Large intestine (tissue), 3 donors: ENCODE measurements at regions not wholly inside any gene's neighbourhood (a gene's known extent, or its start where the extent isn't known, plus 50 kb on each side); places are given as distances from the start of the nearest gene placed in this dataset.

ENCODE experiments used
- DNase-seq, 2 donors: peaks; one replicate each; pipeline versions ENCODE4 v3.0.0 to v3.0.0-alpha.2; 2013
- H3K27ac ChIP-seq: one replicate; pipeline ENCODE4 v1.5.1; 2013; ENCODE audit warnings: low read length
- H3K27me3 ChIP-seq: 2 replicates; pipeline ENCODE4 v1.6.1; 2013; ENCODE audit warnings: low read length; ENCODE audit not compliant: control insufficient read depth, insufficient read depth
- H3K36me3 ChIP-seq: 2 replicates; pipeline ENCODE4 v1.6.1; 2013; ENCODE audit warnings: low read length; ENCODE audit not compliant: control insufficient read depth, insufficient read depth
- H3K4me1 ChIP-seq: one replicate; pipeline ENCODE4 v1.6.1; 2013; ENCODE audit warnings: low read length; ENCODE audit not compliant: control insufficient read depth, insufficient read depth
- H3K4me3 ChIP-seq: one replicate; pipeline ENCODE4 v1.5.1; 2013; ENCODE audit warnings: low read length
- H3K9me3 ChIP-seq: one replicate; pipeline ENCODE4 v1.6.1; 2013; ENCODE audit warnings: mild to moderate bottlenecking, low read depth, low read length, moderate library complexity; ENCODE audit not compliant: control insufficient read depth
- WGBS: methylation state at CpG from one replicate; pipeline ENCODE4 v1.1.5; 2013; ENCODE audit warnings: low lambda C conversion rate; ENCODE audit not compliant: insufficient coverage; 5-methylcytosine and 5-hydroxymethylcytosine counted together

DNA sequence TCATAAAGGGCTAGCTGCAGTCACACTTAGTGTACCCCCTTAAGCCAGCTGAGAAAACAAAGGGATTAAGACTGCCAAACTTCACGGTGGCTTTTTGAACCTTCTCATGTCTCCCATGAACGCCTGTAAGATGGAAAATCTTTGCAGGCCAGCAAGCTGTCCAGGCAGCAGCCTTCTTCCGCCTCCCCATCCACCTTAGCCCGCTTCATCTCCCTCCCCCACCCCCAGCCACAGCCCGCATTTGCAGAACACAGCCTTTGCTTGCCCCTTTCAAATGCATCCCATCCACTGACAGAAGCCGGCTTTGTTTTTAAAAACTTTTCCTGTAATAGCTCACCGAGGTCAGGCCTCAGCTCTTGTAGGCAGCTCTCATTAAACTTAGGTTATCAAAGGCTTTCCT lies 113.8 kb upstream of the FAM9B start:
- Histone ChIP-seq H3K27ac (no peak overlapping the region), H3K9me3 (no peaks in the 10 kb centered on the region), H3K4me3 (no peak overlapping the region), H3K27me3 (no peaks in the 10 kb centered on the region), H3K36me3 (no peaks in the 10 kb centered on the region), H3K4me1 (no peaks in the 10 kb centered on the region)
- no CpG with 5 or more reads among the region's 7 CpGs for WGBS
- no peak for DNase-seq

DNA sequence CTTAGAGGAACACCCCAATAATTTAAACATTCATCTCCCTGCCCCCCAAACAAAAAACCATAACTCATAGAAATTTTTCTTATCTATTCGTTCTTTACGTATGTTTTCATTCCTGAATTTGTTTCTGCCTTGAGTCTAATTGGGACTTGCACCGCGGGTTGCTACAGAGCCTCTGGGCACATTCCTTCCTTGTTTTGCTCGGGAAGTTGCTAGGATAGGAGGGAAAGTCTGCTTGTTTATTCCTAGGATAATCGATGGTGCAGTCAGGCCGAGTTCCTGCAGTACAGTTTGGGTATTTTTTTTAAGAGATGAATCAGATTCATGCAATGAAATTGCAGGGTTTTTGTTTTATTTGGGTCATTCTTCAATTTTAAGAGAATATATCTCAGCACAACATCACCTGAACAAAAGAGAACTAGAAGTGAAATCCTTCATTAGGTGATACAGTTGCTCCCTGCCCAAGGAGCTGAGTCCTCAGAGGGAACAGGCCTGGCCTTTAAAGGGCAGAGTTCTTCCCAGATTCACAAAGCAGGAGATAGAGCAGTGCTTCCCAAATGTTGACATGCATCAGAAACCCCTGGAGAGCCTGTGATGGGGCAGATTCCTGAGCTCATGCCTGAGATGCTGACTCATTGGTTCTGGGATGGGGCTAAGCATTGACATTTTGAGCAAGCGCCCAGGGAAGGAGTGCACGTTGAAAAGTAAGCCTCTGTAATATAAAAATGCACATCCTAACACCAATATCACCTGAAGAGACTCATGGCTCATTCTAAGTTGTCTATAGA lies 114.9 kb upstream of the FAM9B start:
- DNase-seq, result no peak
- Histone ChIP-seq H3K36me3 (no peaks in the 10 kb centered on the region), H3K4me1 (no peaks in the 10 kb centered on the region), H3K9me3 (no peaks in the 10 kb centered on the region), H3K27ac (no peak overlapping the region), H3K27me3 (no peaks in the 10 kb centered on the region), H3K4me3 (no peak overlapping the region)
- WGBS, result 80% methylated on average over 1 of the region's 9 CpGs

DNA sequence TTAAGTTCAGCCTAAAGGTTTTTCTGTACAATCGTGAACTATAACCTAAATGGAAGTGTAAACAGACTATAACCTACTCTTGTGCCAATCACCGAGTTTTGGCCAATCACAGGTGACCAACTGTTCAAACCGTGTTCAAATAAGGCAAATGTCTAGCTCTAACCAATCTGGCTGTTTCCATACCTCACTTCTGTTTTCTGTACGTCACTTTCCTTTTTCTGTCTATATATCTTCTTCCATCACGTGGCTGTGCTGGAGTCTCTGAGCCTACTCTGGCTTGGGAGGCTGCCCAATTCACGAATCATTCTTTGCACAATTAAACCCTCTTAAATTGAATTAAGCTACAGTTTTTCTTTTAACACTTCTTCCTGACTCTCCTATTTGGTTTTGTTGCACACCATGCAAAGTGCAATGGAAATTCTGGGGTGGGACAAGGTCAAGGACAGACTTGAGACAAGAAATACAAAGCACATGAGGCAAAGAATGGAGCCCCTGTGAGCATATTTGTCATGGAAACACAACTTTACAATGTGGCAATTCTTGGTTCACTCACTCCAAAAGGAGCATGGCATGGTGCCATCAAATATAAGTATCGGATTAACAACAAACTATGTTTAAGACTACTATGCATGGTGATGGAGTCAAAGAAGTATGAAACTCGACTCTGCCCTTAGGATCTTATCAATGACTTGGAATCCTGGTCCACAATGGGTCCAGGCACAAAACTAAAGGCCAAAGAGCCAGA lies 115.7 kb upstream of the FAM9B start:
- no peak for DNase-seq
- H3K27ac ChIP-seq, result no peak overlapping the region
- no peaks in the 10 kb centered on the region for H3K36me3 ChIP-seq
- no peaks in the 10 kb centered on the region for H3K9me3 ChIP-seq
- WGBS, result no CpG with 5 or more reads among the region's 8 CpGs
- H3K27me3 ChIP-seq, result no peaks in the 10 kb centered on the region
- no peak overlapping the region for H3K4me3 ChIP-seq
- no peaks in the 10 kb centered on the region for H3K4me1 ChIP-seq

DNA sequence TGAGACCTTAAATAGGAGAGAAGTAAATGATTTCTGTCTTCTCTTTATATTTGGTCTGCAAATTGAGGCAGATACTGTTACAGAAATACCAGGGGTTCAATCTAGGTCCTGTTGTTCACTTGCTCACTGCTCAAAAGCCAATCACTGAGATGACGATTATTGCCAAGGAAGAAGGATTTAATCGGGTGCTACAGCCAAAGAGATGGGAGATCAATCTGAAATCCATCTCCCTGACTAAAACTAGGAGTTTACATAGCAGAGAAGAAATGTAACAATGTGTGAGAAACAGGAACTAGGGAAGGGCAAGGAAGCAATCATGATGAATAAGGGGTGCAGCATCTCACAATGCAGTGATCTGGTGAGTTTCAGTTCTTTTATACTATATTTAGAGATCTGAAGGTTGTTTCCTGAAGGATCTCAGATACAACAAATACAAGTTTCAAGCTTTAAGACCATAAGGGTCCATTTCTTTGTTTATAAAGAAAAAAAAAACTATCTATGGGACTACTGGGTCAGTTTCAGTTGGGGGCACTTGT lies 117.9 kb upstream of the FAM9B start:
- H3K9me3 ChIP-seq, result no peaks in the 10 kb centered on the region
- WGBS, result no CpG with 5 or more reads among the region's 2 CpGs
- DNase-seq, result no peak
- H3K4me1 ChIP-seq, result no peaks in the 10 kb centered on the region
- H3K4me3 ChIP-seq, result no peak overlapping the region
- no peak overlapping the region for H3K27ac ChIP-seq
- no peaks in the 10 kb centered on the region for H3K27me3 ChIP-seq
- H3K36me3 ChIP-seq, result no peaks in the 10 kb centered on the region

DNA sequence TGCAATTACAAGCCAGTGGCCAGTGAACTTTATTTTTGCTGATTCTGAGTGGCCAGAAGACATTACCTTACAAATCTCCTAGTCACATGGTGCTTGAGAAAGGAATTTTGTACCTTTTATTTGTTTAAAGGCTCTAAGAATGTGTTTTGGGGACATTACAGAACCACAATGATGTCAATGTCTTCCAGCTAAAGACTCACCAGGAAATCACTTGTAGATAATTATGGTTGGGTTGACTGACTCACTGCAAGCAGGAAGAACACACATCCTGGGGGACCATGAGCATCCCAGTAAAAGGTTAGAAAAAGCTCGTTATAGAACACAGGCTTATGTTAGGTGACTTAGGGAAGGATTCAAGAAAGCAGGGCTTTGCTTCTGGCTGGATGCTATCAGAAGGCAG lies 119.4 kb upstream of the FAM9B start:
- no peaks in the 10 kb centered on the region for H3K27me3 ChIP-seq

DNA sequence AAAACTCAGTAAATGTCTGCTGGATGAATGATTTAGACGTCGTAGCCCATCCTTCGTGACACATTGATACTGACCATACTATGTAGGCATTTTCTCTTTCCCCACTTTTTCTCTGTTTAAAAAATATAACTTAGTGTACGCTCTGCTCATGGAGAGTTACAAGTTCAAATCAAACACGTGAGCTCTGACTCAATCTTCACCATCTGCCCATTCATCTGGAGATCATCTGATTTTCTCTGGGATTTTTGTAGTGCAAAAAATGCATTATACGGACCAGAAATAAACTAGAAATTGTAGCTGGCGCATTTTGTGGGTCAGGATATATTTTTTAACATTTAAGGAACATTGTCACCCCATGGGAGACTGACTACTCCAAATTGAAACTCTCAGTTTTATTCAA lies 124.7 kb upstream of the FAM9B start:
- H3K4me3 ChIP-seq, result no peak overlapping the region
- H3K27me3 ChIP-seq, result no peaks in the 10 kb centered on the region
- H3K9me3 ChIP-seq, result no peaks in the 10 kb centered on the region
- no CpG with 5 or more reads among the region's 7 CpGs for WGBS
- no peak overlapping the region for H3K27ac ChIP-seq
- H3K4me1 ChIP-seq, result no peaks in the 10 kb centered on the region
- H3K36me3 ChIP-seq, result no peaks in the 10 kb centered on the region
- no peak for DNase-seq

More for the DNA sequence above, 119.4 kb upstream of the FAM9B start:
- H3K9me3 ChIP-seq, result no peaks in the 10 kb centered on the region
- no peak for DNase-seq
- no peak overlapping the region for H3K27ac ChIP-seq
- no CpG with 5 or more reads among the region's 1 CpG for WGBS
- no peaks in the 10 kb centered on the region for H3K36me3 ChIP-seq
- H3K4me3 ChIP-seq, result no peak overlapping the region
- no peaks in the 10 kb centered on the region for H3K4me1 ChIP-seq

DNA sequence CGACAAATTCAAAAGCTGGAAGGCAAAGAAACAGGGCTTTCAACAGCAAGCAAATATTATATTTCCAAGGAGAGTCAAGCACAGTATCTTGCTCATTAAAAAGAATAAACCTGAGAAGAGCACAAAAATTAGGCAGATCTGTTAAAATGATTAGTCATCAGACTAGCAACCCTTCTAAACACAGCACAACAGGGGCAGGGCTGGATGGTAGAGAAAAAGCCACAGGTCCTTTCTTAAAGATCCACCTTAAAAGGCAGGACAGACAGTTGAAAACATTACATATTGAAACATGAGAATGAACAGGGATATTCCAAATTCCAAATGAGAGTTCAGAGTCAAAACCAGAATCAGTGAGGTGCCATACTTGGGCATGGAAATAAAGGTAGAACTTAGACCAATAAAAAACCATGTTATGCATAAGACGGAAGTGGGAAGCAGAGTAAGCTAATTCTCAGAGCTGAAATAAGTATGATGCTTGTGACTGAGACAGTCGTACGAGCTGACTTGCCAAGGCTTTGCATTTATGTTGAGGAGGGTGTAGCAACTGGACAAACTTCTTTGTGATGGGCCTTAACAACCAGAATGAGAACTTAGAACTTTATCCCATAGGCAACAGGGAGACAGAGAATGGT lies 126.9 kb upstream of the FAM9B start:
- no peaks in the 10 kb centered on the region for H3K9me3 ChIP-seq
- WGBS, result no CpG with 5 or more reads among the region's 4 CpGs
- H3K36me3 ChIP-seq, result no peaks in the 10 kb centered on the region
- no peak overlapping the region for H3K27ac ChIP-seq
- H3K4me1 ChIP-seq, result no peaks in the 10 kb centered on the region
- DNase-seq, result no peak
- no peaks in the 10 kb centered on the region for H3K27me3 ChIP-seq
- no peak overlapping the region for H3K4me3 ChIP-seq

DNA sequence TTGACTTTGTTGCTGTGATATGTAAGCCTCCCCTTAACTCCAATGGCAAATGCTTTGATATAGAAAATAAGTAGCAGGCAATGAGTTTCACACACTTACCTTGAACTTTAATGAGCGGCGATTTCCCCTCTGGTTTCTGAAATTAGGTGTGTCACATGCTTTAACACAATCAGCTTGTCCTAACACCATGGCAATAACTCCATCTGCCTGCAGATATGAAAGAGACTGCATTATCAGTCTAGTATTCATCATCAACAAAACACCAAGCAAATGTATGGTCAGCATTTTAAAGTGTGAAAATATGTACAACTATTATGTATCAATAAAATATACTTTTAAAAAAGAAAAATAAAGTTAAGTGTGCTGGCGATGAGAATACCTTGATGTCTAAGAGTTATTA lies 128.8 kb upstream of the FAM9B start:
- Histone ChIP-seq H3K4me3 (no peak overlapping the region), H3K4me1 (no peaks in the 10 kb centered on the region), H3K36me3 (no peaks in the 10 kb centered on the region), H3K9me3 (no peaks in the 10 kb centered on the region), H3K27me3 (no peaks in the 10 kb centered on the region), H3K27ac (no peak overlapping the region)
- no peak for DNase-seq
- WGBS, result no CpG with 5 or more reads among the region's 3 CpGs

DNA sequence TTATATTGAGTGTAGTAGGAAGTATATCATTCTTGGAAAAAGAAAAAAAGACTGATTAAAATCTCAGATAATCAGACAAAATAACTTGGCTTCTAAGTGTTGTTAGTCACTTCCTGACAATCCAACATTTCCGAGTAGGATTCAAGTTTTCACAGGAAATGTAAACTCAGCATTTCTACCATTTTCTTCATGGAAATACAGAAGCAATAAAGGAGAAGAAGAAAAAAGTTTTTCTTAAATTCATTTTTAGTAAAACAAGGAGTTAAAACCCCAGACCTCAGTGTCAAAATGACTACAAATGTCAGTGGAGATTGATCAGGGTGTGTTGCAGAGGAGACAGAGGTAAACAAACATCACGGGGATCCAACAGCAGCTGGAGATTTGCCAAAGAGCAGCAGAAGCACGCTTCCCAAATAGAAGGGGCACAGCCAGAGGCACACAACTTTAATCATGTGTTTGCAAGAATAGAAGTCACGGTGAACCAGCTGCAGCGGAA lies 129.3 kb upstream of the FAM9B start:
- Histone ChIP-seq H3K36me3 (no peaks in the 10 kb centered on the region), H3K4me3 (no peak overlapping the region), H3K27ac (no peak overlapping the region), H3K27me3 (no peaks in the 10 kb centered on the region), H3K4me1 (no peaks in the 10 kb centered on the region), H3K9me3 (no peaks in the 10 kb centered on the region)
- no peak for DNase-seq
- WGBS, result 20% methylated on average over 1 of the region's 5 CpGs

DNA sequence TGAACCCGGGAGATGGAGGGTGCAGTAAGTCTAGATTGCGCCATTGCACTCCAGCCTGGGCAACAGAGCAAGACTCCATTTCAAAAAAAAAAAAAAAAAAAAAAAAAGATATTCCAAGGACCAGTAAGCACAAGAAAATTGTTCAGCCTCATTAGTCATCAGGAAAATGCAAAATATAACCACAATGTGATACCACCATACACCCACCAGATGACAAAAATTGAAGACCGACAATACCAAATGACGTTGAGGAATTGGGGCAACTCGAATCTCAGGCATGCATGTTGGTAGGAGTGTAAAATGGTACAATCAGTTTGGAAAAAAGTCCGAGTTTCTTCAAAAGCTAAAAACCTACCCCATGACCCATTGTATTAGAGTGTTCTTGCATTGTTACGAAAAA lies 130.2 kb upstream of the FAM9B start:
- H3K27me3 ChIP-seq, result no peaks in the 10 kb centered on the region
- DNase-seq, result no peak
- H3K36me3 ChIP-seq, result no peaks in the 10 kb centered on the region
- WGBS, result no CpG with 5 or more reads among the region's 7 CpGs
- H3K9me3 ChIP-seq, result no peaks in the 10 kb centered on the region
- H3K4me1 ChIP-seq, result no peaks in the 10 kb centered on the region
- no peak overlapping the region for H3K27ac ChIP-seq
- no peak overlapping the region for H3K4me3 ChIP-seq
